Osteocyte (in vitro differentiated cells): ENCODE measurements at regions not wholly inside any gene's neighbourhood (a gene's known extent, or its start where the extent isn't known, plus 50 kb on each side); places are given as distances from the start of the nearest gene placed in this dataset.

Experiments
- DNase-seq: peaks from one replicate; pipeline ENCODE4 v3.0.0; 2021; ENCODE audit warnings: mixed read lengths; ENCODE audit not compliant: unreplicated experiment; ENCODE audit errors: extremely low spot score
- H3K27ac Mint-ChIP-seq: one replicate; pipeline ENCODE4 v1.8.0; 2021; ENCODE audit warnings: mild to moderate bottlenecking, mixed read lengths; ENCODE audit not compliant: unreplicated experiment
- H3K27me3 Mint-ChIP-seq: one replicate; pipeline ENCODE4 v1.8.0; 2021; ENCODE audit warnings: mixed read lengths; ENCODE audit not compliant: unreplicated experiment
- H3K36me3 Mint-ChIP-seq: one replicate; pipeline ENCODE4 v1.8.0; 2021; ENCODE audit warnings: mixed read lengths; ENCODE audit not compliant: unreplicated experiment
- H3K4me1 Mint-ChIP-seq: one replicate; pipeline ENCODE4 v1.8.0; 2021; ENCODE audit warnings: mixed read lengths; ENCODE audit not compliant: unreplicated experiment
- H3K4me3 Mint-ChIP-seq: one replicate; pipeline ENCODE4 v1.8.0; 2021; ENCODE audit warnings: mild to moderate bottlenecking, moderate library complexity, mixed read lengths; ENCODE audit not compliant: unreplicated experiment
- H3K9me3 Mint-ChIP-seq: one replicate; pipeline ENCODE4 v1.8.0; 2021; ENCODE audit warnings: mixed read lengths; ENCODE audit not compliant: unreplicated experiment
- TF ChIP-seq, protein P1 (sequence below): fragments of 200-600 bp; sonication (generic); IDR thresholded peaks from 2 replicates; pipeline ENCODE4 v1.5.0; 2021; ENCODE audit warnings: antibody characterized with exemption, mild to moderate bottlenecking, moderate library complexity

DNA sequence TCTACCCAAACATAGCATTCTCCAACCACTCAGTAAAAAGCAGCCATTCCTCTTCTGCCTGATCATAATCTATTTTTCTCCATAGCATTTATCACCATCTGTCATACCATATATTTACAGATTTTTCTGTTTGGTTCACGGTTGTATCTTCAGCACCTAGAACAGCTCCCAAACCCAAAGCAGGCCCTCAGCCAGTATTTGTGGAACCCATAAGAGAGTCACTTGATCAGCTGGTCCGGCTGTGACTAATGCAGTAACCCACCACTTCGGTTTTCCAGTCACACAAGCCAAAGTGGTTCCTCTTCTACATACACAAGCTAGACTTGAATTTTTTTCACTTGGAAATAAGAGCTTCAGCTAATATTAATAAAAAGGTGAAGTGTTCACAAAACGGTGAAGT is 511.6 kb upstream of the CELF4 start:
- TF ChIP-seq, protein P1, sequence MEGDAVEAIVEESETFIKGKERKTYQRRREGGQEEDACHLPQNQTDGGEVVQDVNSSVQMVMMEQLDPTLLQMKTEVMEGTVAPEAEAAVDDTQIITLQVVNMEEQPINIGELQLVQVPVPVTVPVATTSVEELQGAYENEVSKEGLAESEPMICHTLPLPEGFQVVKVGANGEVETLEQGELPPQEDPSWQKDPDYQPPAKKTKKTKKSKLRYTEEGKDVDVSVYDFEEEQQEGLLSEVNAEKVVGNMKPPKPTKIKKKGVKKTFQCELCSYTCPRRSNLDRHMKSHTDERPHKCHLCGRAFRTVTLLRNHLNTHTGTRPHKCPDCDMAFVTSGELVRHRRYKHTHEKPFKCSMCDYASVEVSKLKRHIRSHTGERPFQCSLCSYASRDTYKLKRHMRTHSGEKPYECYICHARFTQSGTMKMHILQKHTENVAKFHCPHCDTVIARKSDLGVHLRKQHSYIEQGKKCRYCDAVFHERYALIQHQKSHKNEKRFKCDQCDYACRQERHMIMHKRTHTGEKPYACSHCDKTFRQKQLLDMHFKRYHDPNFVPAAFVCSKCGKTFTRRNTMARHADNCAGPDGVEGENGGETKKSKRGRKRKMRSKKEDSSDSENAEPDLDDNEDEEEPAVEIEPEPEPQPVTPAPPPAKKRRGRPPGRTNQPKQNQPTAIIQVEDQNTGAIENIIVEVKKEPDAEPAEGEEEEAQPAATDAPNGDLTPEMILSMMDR, result no peak
- no peak overlapping the region for H3K27ac Mint-ChIP-seq
- no peaks in the 10 kb centered on the region for H3K4me1 Mint-ChIP-seq
- H3K27me3 Mint-ChIP-seq, result no peaks in the 10 kb centered on the region
- no peak for DNase-seq
- H3K36me3 Mint-ChIP-seq, result no peaks in the 10 kb centered on the region
- H3K9me3 Mint-ChIP-seq, result peaks cover 27% of the 10 kb centered on the region
- no peak overlapping the region for H3K4me3 Mint-ChIP-seq

DNA sequence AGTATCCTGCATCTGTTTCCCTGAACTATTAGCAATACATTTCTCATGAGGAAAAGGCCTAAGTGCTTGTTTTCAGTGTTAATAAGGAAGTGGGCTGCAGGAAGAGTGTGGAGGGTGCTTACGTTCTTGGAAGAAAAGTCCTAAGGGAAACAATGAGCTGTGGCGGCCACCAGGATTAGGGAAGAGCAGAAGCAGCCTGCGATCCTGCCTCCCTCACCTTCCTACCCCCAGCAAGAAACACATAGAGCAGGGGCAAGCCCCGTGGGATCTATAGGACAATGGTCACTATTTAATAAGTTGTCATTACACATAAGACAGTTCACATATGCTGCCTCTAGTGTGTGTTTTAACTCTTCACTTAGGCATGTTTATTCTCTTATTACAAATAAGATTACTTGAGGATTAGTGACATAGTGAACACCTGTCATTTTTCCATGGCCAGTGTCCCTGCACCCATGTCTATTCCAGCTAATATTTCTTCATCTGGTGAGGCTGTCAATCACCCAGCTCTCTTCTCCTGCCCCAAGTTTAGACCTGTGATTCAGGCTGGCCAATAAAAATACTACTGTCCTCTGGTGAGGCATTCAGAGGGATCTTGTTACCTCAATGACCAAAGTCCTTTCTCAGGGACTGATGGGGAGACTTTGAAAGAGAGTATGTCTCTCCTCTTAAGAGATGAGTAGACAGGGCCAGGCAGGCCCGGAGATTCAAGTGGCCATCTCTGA is 510.9 kb upstream of the CELF4 start:
- Mint-ChIP-seq H3K4me3 (no peak overlapping the region), H3K9me3 (peaks cover 28% of the 10 kb centered on the region), H3K27me3 (no peaks in the 10 kb centered on the region), H3K4me1 (no peaks in the 10 kb centered on the region), H3K27ac (no peak overlapping the region), H3K36me3 (no peaks in the 10 kb centered on the region)
- DNase-seq, result no peak
- TF ChIP-seq, protein P1, result no peak

DNA sequence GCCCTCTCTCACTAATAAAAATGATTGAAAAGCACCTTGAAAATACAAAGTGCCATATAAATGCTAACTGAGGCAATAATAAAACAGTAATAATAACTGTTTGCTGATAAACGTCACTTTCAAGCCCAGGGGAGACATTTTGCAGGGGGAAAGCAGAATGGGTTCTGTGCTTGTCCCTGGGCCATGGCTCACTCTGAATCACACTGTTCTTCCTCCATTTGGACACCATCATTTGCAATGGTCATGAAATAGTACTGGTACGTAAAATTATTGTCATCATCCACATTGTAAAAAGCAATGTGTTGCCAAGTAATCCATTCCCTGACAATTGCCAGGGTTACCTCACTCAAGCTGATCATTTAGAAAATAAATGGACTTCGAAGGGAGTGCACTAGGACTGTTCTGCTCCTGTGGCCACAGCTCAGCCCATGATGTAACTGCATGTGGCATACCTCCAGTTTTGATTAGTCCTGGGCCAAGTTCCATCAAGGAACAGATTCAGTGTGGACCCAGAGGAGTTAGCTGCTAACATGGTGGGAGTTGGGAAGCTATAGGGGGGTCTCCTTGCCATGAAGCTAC is 508.8 kb upstream of the CELF4 start:
- Mint-ChIP-seq H3K9me3 (peaks cover 30% of the 10 kb centered on the region), H3K27ac (no peak overlapping the region), H3K4me3 (no peak overlapping the region), H3K36me3 (no peaks in the 10 kb centered on the region), H3K4me1 (no peaks in the 10 kb centered on the region), H3K27me3 (no peaks in the 10 kb centered on the region)
- DNase-seq, result no peak
- TF ChIP-seq, protein P1, result no peak

DNA sequence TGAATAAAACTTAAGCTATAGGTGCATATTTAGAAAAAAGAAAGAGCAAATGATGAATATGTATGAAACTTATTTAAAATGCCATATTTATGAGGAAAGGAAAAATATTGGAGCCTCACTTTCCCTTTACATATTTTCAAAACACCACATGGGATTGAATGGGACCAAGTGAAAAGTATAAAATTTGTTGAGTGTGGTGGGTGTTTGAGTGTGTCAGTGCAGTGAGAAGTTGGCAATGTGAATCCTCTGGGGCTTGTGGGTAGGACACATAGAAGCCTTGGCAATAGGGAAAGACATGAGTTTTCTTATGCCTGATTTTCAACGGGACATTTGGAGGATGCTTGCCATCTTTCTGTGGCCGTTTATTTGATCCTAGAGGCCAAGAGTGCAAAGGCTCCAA is 502.2 kb upstream of the CELF4 start:
- Mint-ChIP-seq H3K4me1 (no peaks in the 10 kb centered on the region), H3K36me3 (no peaks in the 10 kb centered on the region), H3K4me3 (no peak overlapping the region), H3K27ac (no peak overlapping the region), H3K27me3 (no peaks in the 10 kb centered on the region), H3K9me3 (peaks cover 21% of the 10 kb centered on the region)
- TF ChIP-seq, protein P1, result no peak
- no peak for DNase-seq

DNA sequence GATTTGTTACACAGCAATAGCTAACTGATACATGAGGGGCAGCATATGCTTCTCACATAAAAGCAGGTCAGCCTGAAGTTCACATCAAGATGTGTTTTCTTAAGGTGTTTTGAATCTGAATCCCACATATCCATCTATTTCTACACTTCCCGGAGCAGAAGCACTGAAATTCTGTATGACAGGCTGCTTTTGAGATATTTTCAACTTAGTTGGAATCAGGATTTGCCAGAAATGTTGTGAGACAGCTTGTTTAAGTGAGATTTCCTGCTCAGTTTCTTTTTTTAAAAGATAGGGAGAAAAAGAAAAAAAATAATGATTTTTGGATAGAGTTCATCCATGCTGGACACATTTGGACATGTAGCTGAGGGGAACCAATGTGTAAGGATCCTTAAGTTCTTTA is 501.5 kb upstream of the CELF4 start:
- Mint-ChIP-seq H3K4me1 (no peaks in the 10 kb centered on the region), H3K27me3 (no peaks in the 10 kb centered on the region), H3K36me3 (no peaks in the 10 kb centered on the region), H3K27ac (no peak overlapping the region), H3K9me3 (peaks cover 14% of the 10 kb centered on the region), H3K4me3 (no peak overlapping the region)
- no peak for DNase-seq
- TF ChIP-seq, protein P1, result no peak
